ENCODE measurements at regions not wholly inside any gene's neighbourhood (a gene's known extent, or its start where the extent isn't known, plus 50 kb on each side); places are given as distances from the start of the nearest gene placed in this dataset.

DNA sequence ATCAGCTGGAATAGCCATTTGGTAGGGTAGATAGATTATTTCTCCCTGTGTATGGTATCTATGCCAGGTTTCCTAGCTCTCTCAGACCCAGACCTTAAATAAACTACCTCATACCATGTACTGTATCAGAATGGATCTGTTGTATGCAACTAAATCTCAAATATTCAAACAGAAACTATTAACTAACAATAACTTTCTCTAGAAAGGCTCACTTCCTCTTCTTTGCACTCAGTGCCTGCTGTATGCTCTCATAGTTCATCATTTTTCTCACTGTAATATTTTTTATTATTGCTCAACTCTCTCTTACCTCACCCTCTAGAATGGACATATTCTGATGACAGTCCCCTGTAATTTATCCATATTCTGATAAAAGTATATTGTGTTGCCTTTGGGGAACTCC lies 182.4 kb downstream of the TOX3 start:
- no peak for TF ChIP-seq POLR2A (IDR thresholded peaks at IDR 0.05)
- TF ChIP-seq, protein P1, sequence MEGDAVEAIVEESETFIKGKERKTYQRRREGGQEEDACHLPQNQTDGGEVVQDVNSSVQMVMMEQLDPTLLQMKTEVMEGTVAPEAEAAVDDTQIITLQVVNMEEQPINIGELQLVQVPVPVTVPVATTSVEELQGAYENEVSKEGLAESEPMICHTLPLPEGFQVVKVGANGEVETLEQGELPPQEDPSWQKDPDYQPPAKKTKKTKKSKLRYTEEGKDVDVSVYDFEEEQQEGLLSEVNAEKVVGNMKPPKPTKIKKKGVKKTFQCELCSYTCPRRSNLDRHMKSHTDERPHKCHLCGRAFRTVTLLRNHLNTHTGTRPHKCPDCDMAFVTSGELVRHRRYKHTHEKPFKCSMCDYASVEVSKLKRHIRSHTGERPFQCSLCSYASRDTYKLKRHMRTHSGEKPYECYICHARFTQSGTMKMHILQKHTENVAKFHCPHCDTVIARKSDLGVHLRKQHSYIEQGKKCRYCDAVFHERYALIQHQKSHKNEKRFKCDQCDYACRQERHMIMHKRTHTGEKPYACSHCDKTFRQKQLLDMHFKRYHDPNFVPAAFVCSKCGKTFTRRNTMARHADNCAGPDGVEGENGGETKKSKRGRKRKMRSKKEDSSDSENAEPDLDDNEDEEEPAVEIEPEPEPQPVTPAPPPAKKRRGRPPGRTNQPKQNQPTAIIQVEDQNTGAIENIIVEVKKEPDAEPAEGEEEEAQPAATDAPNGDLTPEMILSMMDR (IDR thresholded peaks at IDR 0.05), result no peak

Data from vagina (tissue), 2 donors.